ENCODE measurements at regions not wholly inside any gene's neighbourhood (a gene's known extent, or its start where the extent isn't known, plus 50 kb on each side); places are given as distances from the start of the nearest gene placed in this dataset.
"Not testable (repeated sequence)": the region's sequence is repeated elsewhere in the genome, so short reads cannot be mapped to it uniquely, and the experiment has no call there.

GRCh38 chr10:23850631-23851030 is 358.3 kb upstream of the KIAA1217 start:
- Histone ChIP-seq H2AK5ac (ENCODE audit: low read depth, low read length) (no peak overlapping the region), H2BK12ac (ENCODE audit: low read length) (no peak overlapping the region), H2BK15ac (ENCODE audit: low read length) (no peak overlapping the region), H3K27ac (replicated peaks; ENCODE audit: low read length) (no peak overlapping the region), H3K9me3 (replicated peaks in 1 of 2; ENCODE audit: control insufficient read depth in 2 of 2, insufficient read depth in 1 of 2, low read depth in 1 of 2, low read length in 2 of 2) (no peaks in the 10 kb centered on the region), H3K14ac (ENCODE audit: low read length) (no peak overlapping the region), H2BK5ac (ENCODE audit: low read length) (no peak overlapping the region), H3K4me2 (ENCODE audit: insufficient read depth, low read length, poor library complexity, severe bottlenecking) (no peak overlapping the region), H3K36me3 (replicated peaks in 1 of 2; ENCODE audit: control insufficient read depth in 2 of 2, insufficient read depth in 2 of 2, low read length in 2 of 2) (no peaks in the 10 kb centered on the region), H3K4ac (ENCODE audit: low read length) (no peak overlapping the region), H2BK120ac (ENCODE audit: low read depth, low read length) (no peak overlapping the region), H2AFZ (ENCODE audit: low read length) (no peak overlapping the region), H3K4me1 (ENCODE audit: control insufficient read depth in 2 of 2, insufficient read depth in 1 of 2, low read depth in 1 of 2, low read length in 2 of 2) (no peaks in the 10 kb centered on the region), H3K23ac (ENCODE audit: low read depth, low read length, poor library complexity) (no peak overlapping the region), H4K91ac (ENCODE audit: low read depth, low read length, poor library complexity) (no peak overlapping the region), H3K4me3 (ENCODE audit: low read length in 2 of 2) (no peak overlapping the region), H3K18ac (ENCODE audit: low read length) (no peak overlapping the region), H3K9ac (ENCODE audit: low read depth, low read length, poor library complexity) (no peak overlapping the region), H4K8ac (ENCODE audit: low read depth, low read length) (no peak overlapping the region), H3K79me1 (ENCODE audit: low read depth, low read length) (no peaks in the 10 kb centered on the region), H3K27me3 (ENCODE audit: control insufficient read depth in 3 of 3, insufficient read depth in 3 of 3, low read depth in 1 of 3, low read length in 3 of 3) (no peaks in the 10 kb centered on the region)
- DNase-seq (ENCODE audit: low spot score): no peak
- WGBS, 2 donors (ENCODE audit: extremely low coverage in 2 of 2, insufficient read length in 2 of 2, insufficient replicate concordance in 1 of 2): no CpG with 5 or more reads among the region's 2 CpGs

GRCh38 chr10:23859598-23859997 is 349.3 kb upstream of the KIAA1217 start:
- no peak for DNase-seq (ENCODE audit: low spot score)
- H3K23ac ChIP-seq (ENCODE audit: low read depth, low read length, poor library complexity): no peak overlapping the region
- H4K8ac ChIP-seq (ENCODE audit: low read depth, low read length): no peak overlapping the region
- H3K9ac ChIP-seq (ENCODE audit: low read depth, low read length, poor library complexity): no peak overlapping the region
- no peaks in the 10 kb centered on the region for H3K36me3 ChIP-seq (replicated peaks in 1 of 2; ENCODE audit: control insufficient read depth in 2 of 2, insufficient read depth in 2 of 2, low read length in 2 of 2)
- no peak overlapping the region for H2BK12ac ChIP-seq (ENCODE audit: low read length)
- H3K27ac ChIP-seq (replicated peaks; ENCODE audit: low read length): no peak overlapping the region
- H3K4me1 ChIP-seq (ENCODE audit: control insufficient read depth in 2 of 2, insufficient read depth in 1 of 2, low read depth in 1 of 2, low read length in 2 of 2): no peaks in the 10 kb centered on the region
- H2BK15ac ChIP-seq (ENCODE audit: low read length): no peak overlapping the region
- H4K91ac ChIP-seq (ENCODE audit: low read depth, low read length, poor library complexity): no peak overlapping the region
- H3K4ac ChIP-seq (ENCODE audit: low read length): no peak overlapping the region
- no peak overlapping the region for H2AFZ ChIP-seq (ENCODE audit: low read length)
- H2AK5ac ChIP-seq (ENCODE audit: low read depth, low read length): no peak overlapping the region
- no peak overlapping the region for H3K18ac ChIP-seq (ENCODE audit: low read length)
- H3K14ac ChIP-seq (ENCODE audit: low read length): no peak overlapping the region
- no peaks in the 10 kb centered on the region for H3K79me1 ChIP-seq (ENCODE audit: low read depth, low read length)
- H2BK5ac ChIP-seq (ENCODE audit: low read length): no peak overlapping the region
- no peak overlapping the region for H2BK120ac ChIP-seq (ENCODE audit: low read depth, low read length)
- H3K27me3 ChIP-seq (ENCODE audit: control insufficient read depth in 3 of 3, insufficient read depth in 3 of 3, low read depth in 1 of 3, low read length in 3 of 3): no peaks in the 10 kb centered on the region
- H3K4me2 ChIP-seq (ENCODE audit: insufficient read depth, low read length, poor library complexity, severe bottlenecking): no peak overlapping the region
- no peak overlapping the region for H3K4me3 ChIP-seq (ENCODE audit: low read length in 2 of 2)
- no CpG with 5 or more reads among the region's 1 CpG for WGBS, 2 donors (ENCODE audit: extremely low coverage in 2 of 2, insufficient read length in 2 of 2, insufficient replicate concordance in 1 of 2)
- peaks cover 0 to 1% of the 10 kb centered on the region in 2 donors for H3K9me3 ChIP-seq (replicated peaks in 1 of 2; ENCODE audit: control insufficient read depth in 2 of 2, insufficient read depth in 1 of 2, low read depth in 1 of 2, low read length in 2 of 2)

- no peak overlapping the region for H3K18ac ChIP-seq (ENCODE audit: low read length)
- no peak overlapping the region for H3K9ac ChIP-seq (ENCODE audit: low read depth, low read length, poor library complexity)
- H3K4ac ChIP-seq (ENCODE audit: low read length): no peak overlapping the region
- H3K27me3 ChIP-seq (ENCODE audit: control insufficient read depth in 3 of 3, insufficient read depth in 3 of 3, low read depth in 1 of 3, low read length in 3 of 3): no peaks in the 10 kb centered on the region
- no peak overlapping the region for H2BK15ac ChIP-seq (ENCODE audit: low read length)
- H3K79me1 ChIP-seq (ENCODE audit: low read depth, low read length): no peaks in the 10 kb centered on the region
- no peak overlapping the region for H3K14ac ChIP-seq (ENCODE audit: low read length)
- no peak overlapping the region for H2AK5ac ChIP-seq (ENCODE audit: low read depth, low read length)
- H2BK12ac ChIP-seq (ENCODE audit: low read length): no peak overlapping the region
- H3K4me3 ChIP-seq (ENCODE audit: low read length in 2 of 2): no peak overlapping the region
- no peak overlapping the region for H2BK5ac ChIP-seq (ENCODE audit: low read length)
- H4K91ac ChIP-seq (ENCODE audit: low read depth, low read length, poor library complexity): no peak overlapping the region
- no peak overlapping the region for H3K4me2 ChIP-seq (ENCODE audit: insufficient read depth, low read length, poor library complexity, severe bottlenecking)
- H3K23ac ChIP-seq (ENCODE audit: low read depth, low read length, poor library complexity): no peak overlapping the region
- DNase-seq (ENCODE audit: low spot score): no peak
- no peak overlapping the region for H4K8ac ChIP-seq (ENCODE audit: low read depth, low read length)
- peaks cover 0 to 1% of the 10 kb centered on the region in 2 donors for H3K9me3 ChIP-seq (replicated peaks in 1 of 2; ENCODE audit: control insufficient read depth in 2 of 2, insufficient read depth in 1 of 2, low read depth in 1 of 2, low read length in 2 of 2)
- H3K27ac ChIP-seq (replicated peaks; ENCODE audit: low read length): no peak overlapping the region
- no peak overlapping the region for H2BK120ac ChIP-seq (ENCODE audit: low read depth, low read length)
- no peaks in the 10 kb centered on the region for H3K36me3 ChIP-seq (replicated peaks in 1 of 2; ENCODE audit: control insufficient read depth in 2 of 2, insufficient read depth in 2 of 2, low read length in 2 of 2)
- H3K4me1 ChIP-seq (ENCODE audit: control insufficient read depth in 2 of 2, insufficient read depth in 1 of 2, low read depth in 1 of 2, low read length in 2 of 2): no peaks in the 10 kb centered on the region
- no peak overlapping the region for H2AFZ ChIP-seq (ENCODE audit: low read length)
These were observed 344.2 kb upstream of the KIAA1217 start for GRCh38 chr10:23864631-23865147.

GRCh38 chr10:23866985-23867384 is 342.0 kb upstream of the KIAA1217 start:
- not testable (repeated sequence) for H3K27me3 ChIP-seq (ENCODE audit: control insufficient read depth in 3 of 3, insufficient read depth in 3 of 3, low read depth in 1 of 3, low read length in 3 of 3); H2BK120ac ChIP-seq (ENCODE audit: low read depth, low read length); H2BK12ac ChIP-seq (ENCODE audit: low read length); H3K4me2 ChIP-seq (ENCODE audit: insufficient read depth, low read length, poor library complexity, severe bottlenecking); DNase-seq (ENCODE audit: low spot score); H3K9me3 ChIP-seq (replicated peaks in 1 of 2; ENCODE audit: control insufficient read depth in 2 of 2, insufficient read depth in 1 of 2, low read depth in 1 of 2, low read length in 2 of 2); H3K4me3 ChIP-seq (ENCODE audit: low read length in 2 of 2); H2BK15ac ChIP-seq (ENCODE audit: low read length); H3K23ac ChIP-seq (ENCODE audit: low read depth, low read length, poor library complexity); H4K91ac ChIP-seq (ENCODE audit: low read depth, low read length, poor library complexity); H3K4me1 ChIP-seq (ENCODE audit: control insufficient read depth in 2 of 2, insufficient read depth in 1 of 2, low read depth in 1 of 2, low read length in 2 of 2); H3K36me3 ChIP-seq (replicated peaks in 1 of 2; ENCODE audit: control insufficient read depth in 2 of 2, insufficient read depth in 2 of 2, low read length in 2 of 2); H3K4ac ChIP-seq (ENCODE audit: low read length); H2AFZ ChIP-seq (ENCODE audit: low read length); H3K14ac ChIP-seq (ENCODE audit: low read length); H3K79me1 ChIP-seq (ENCODE audit: low read depth, low read length); H2AK5ac ChIP-seq (ENCODE audit: low read depth, low read length); H2BK5ac ChIP-seq (ENCODE audit: low read length); H3K18ac ChIP-seq (ENCODE audit: low read length); H3K9ac ChIP-seq (ENCODE audit: low read depth, low read length, poor library complexity); H4K8ac ChIP-seq (ENCODE audit: low read depth, low read length); H3K27ac ChIP-seq (replicated peaks; ENCODE audit: low read length)
- no CpG with 5 or more reads among the region's 5 CpGs for WGBS, 2 donors (ENCODE audit: extremely low coverage in 2 of 2, insufficient read length in 2 of 2, insufficient replicate concordance in 1 of 2)
